Panc1 (cell line): ENCODE measurements at regions not wholly inside any gene's neighbourhood (a gene's known extent, or its start where the extent isn't known, plus 50 kb on each side); places are given as distances from the start of the nearest gene placed in this dataset.

Experiments
- CTCF ChIP-seq: fragments of 450-650 bp; IDR thresholded peaks from 2 replicates; pipeline ENCODE4 v1.5.1; 2017; ENCODE audit warnings: mild to moderate bottlenecking
- POLR2AphosphoS5 ChIP-seq: IDR thresholded peaks from 2 replicates; pipeline ENCODE4 v1.6.1; 2012; ENCODE audit warnings: mild to moderate bottlenecking, low read depth, low read length, moderate library complexity
- REST ChIP-seq, 2 experiments: IDR thresholded peaks; 2 replicates each; pipeline ENCODE4 v1.6.1; 2011 to 2012; ENCODE audit warnings: low read depth in 2 of 2, control low read depth in 1 of 2, low read length in 1 of 2, mild to moderate bottlenecking in 1 of 2, moderate library complexity in 1 of 2; ENCODE audit not compliant: insufficient read depth in 1 of 2
- SIN3A ChIP-seq: IDR thresholded peaks from 2 replicates; pipeline ENCODE4 v1.6.1; 2012; ENCODE audit warnings: low read depth, mild to moderate bottlenecking, low read length, moderate library complexity, borderline replicate concordance; ENCODE audit not compliant: insufficient read depth

GRCh38 chr6:1088492-1089001 is 223.4 kb upstream of the FOXQ1 start:
- no peak for TF ChIP-seq SIN3A
- TF ChIP-seq REST (IDR thresholded peaks at IDR 0.05; ENCODE audit: insufficient read depth in 1 of 2, low read depth in 2 of 2, low read length in 1 of 2), result no peak
- no peak for TF ChIP-seq CTCF
- TF ChIP-seq POLR2AphosphoS5, result no peak
